Activated T-helper 2 cell treated with anti-CD3 and anti-CD28 coated beads, Interferon-gamma antibody, Interleukin-2, Interleukin-4, amounts not matched to agents 10 μg/mL and 5 μg/mL and 100 μg/mL, durations not matched to agents 14 hours and 24 hours and 36 hours (primary cell): ENCODE measurements at regions not wholly inside any gene's neighbourhood (a gene's known extent, or its start where the extent isn't known, plus 50 kb on each side); places are given as distances from the start of the nearest gene placed in this dataset.
"Not testable (repeated sequence)": the region's sequence is repeated elsewhere in the genome, so short reads cannot be mapped to it uniquely, and the experiment has no call there.

Source experiments
- DNase-seq: peaks from one replicate; pipeline ENCODE4 v3.0.0; 2021; ENCODE audit warnings: low spot score
- H3K27ac Mint-ChIP-seq: one replicate; pipeline ENCODE4 v1.8.0; 2021; ENCODE audit warnings: mixed read lengths
- H3K27me3 Mint-ChIP-seq: one replicate; pipeline ENCODE4 v1.8.0; 2021; ENCODE audit warnings: low read depth, mixed read lengths
- H3K36me3 Mint-ChIP-seq: one replicate; pipeline ENCODE4 v1.8.0; 2021; ENCODE audit warnings: low read depth, mixed read lengths
- H3K4me1 Mint-ChIP-seq: one replicate; pipeline ENCODE4 v1.8.0; 2021; ENCODE audit warnings: low read depth, mixed read lengths
- H3K4me3 Mint-ChIP-seq: one replicate; pipeline ENCODE4 v1.8.0; 2021; ENCODE audit warnings: low read depth, mild to moderate bottlenecking, moderate library complexity, mixed read lengths
- H3K9me3 Mint-ChIP-seq: one replicate; pipeline ENCODE4 v1.8.0; 2021; ENCODE audit warnings: mixed read lengths
- intact Hi-C: fragments of 100-400 bp; cut with micrococcal nuclease; formaldehyde crosslinking; loops from one replicate; pipeline ENCODE4 v1.15.1; 2023

GRCh38 chr3:198096015-198096414 lies 136.0 kb downstream of the LMLN start:
- Mint-ChIP-seq H3K4me3 (no peak overlapping the region), H3K9me3 (peaks cover 25% of the 10 kb centered on the region), H3K27me3 (peaks cover 34% of the 10 kb centered on the region), H3K4me1 (peaks cover 3% of the 10 kb centered on the region), H3K36me3 (peaks cover 3% of the 10 kb centered on the region), H3K27ac (no peak overlapping the region)
- intact Hi-C loops = no loop called here
- DNase-seq = no peak

DNA sequence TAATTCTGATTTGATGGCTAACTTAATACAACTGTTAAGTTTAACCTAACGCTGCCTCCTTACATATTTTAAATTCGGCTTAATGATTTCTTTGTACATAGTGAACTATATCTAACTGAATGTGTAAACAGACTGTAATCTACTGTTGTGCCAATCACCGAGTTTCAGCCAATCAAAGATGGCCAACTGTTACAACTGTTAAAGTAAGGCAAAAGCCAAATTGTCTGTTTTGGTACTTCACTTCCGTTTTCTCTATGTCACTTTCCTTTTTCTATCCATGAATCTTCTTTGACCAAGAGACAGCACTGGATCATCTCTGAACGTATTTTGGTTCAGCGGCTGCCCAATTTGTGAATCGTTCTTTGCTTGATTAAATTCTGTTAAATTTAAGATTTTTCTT lies 137.0 kb downstream of the LMLN start:
- intact Hi-C loops = no loop called here
- no peak for DNase-seq
- Mint-ChIP-seq H3K4me3 (no peak overlapping the region), H3K27ac (no peak overlapping the region), H3K36me3 (peaks cover 3% of the 10 kb centered on the region), H3K9me3 (peaks cover 25% of the 10 kb centered on the region), H3K27me3 (peaks cover 32% of the 10 kb centered on the region), H3K4me1 (peaks cover 3% of the 10 kb centered on the region)

DNA sequence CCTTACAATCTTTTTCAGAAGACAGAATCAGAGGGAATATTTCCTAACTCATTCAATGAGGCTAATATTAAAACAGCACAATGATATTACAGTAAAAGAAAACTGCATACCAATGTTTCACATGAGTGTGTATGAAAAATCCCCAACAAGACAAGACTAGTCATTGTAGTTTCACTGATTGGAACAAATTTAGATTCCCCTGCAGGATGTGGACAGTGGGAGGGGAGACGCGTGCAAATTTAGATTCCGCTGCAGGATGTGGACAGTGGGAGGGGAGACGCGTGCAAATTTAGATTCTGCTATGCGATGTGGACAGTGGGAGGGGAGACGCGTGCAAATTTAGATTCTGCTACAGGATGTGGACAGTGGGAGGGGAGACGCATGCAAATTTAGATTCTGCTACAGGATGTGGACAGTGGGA lies 138.7 kb downstream of the LMLN start:
- H3K4me3 Mint-ChIP-seq, intact Hi-C loops, H3K36me3 Mint-ChIP-seq, H3K27ac Mint-ChIP-seq, H3K4me1 Mint-ChIP-seq, DNase-seq: not testable (repeated sequence)
- H3K9me3 Mint-ChIP-seq = peaks cover 25% of the 10 kb centered on the region
- peaks cover 17% of the 10 kb centered on the region for H3K27me3 Mint-ChIP-seq

DNA sequence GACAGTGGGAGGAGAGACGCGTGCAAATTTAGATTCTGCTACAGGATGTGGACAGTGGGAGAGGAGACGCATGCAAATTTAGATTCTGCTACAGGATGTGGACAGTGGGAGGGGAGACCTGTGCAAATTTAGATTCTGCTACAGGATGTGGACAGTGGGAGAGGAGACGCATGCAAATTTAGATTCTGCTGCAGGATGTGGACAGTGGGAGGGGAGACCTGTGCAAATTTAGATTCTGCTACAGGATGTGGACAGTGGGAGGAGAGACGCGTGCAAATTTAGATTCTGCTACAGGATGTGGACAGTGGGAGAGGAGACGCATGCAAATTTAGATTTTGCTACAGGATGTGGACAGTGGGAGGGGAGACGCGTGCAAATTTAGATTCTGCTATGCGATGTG lies 143.1 kb downstream of the LMLN start:
- Mint-ChIP-seq H3K9me3 (peaks cover 28% of the 10 kb centered on the region), H3K36me3 (peaks cover 11% of the 10 kb centered on the region)
- H3K4me1 Mint-ChIP-seq, DNase-seq, H3K27ac Mint-ChIP-seq, intact Hi-C loops, H3K27me3 Mint-ChIP-seq, H3K4me3 Mint-ChIP-seq: not testable (repeated sequence)

- DNase-seq = no peak
- Mint-ChIP-seq H3K9me3 (peaks cover 26% of the 10 kb centered on the region), H3K4me3 (no peak overlapping the region), H3K27ac (peak overlapping the region; percentile 29), H3K4me1 (peaks cover 5% of the 10 kb centered on the region), H3K36me3 (peaks cover 8% of the 10 kb centered on the region), H3K27me3 (peaks cover 12% of the 10 kb centered on the region)
- intact Hi-C loops = no loop called here
These were observed 146.2 kb downstream of the LMLN start for GRCh38 chr3:198106265-198106664.

DNA sequence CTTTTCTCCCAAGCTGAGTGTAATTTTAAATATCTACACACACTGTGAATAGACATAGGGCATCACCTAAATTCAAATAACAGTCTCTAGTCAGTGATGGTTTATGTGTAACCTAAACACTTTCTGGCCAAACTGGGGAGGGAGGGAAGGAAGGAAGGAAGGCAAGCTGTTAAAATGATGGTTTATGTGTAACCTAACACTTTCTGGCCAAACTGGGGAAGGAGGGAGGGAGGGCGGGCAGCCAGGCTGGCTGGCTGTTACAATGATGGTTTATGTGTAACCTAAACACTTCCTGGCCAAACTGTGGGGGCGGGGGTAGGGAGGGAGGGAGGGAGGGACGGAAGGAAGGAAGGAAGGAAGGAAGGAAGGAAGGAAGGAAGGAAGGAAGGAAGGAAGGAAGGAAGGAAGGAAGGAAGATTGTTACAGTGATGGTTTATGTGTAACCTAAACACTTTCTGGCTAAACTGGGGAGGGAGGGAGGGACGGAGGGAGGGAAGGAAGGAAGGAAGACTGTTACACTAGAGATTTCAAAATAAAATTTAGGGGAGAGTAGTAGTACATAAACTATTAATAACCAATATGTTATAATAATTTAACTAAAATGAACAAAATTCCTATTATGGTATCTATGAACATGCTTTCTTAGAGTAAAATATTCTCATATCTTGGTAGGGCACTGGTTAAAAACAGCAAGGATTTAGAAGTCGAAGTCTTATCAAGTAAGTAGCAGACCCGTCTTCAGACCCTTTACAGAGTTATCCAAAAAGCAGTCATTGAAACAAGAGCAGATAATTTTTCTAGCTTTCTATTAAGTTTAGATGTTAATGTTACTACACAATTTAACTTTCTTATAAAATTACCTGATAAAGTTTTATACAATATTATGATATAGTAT lies 148.1 kb downstream of the LMLN start:
- H3K4me3 Mint-ChIP-seq = no peak overlapping the region
- H3K9me3 Mint-ChIP-seq = peaks cover 28% of the 10 kb centered on the region
- H3K4me1 Mint-ChIP-seq = peaks cover 7% of the 10 kb centered on the region
- DNase-seq = no peak
- H3K36me3 Mint-ChIP-seq = peaks cover 8% of the 10 kb centered on the region
- H3K27me3 Mint-ChIP-seq = peaks cover 20% of the 10 kb centered on the region
- intact Hi-C loops = no loop called here
- no peak overlapping the region for H3K27ac Mint-ChIP-seq

DNA sequence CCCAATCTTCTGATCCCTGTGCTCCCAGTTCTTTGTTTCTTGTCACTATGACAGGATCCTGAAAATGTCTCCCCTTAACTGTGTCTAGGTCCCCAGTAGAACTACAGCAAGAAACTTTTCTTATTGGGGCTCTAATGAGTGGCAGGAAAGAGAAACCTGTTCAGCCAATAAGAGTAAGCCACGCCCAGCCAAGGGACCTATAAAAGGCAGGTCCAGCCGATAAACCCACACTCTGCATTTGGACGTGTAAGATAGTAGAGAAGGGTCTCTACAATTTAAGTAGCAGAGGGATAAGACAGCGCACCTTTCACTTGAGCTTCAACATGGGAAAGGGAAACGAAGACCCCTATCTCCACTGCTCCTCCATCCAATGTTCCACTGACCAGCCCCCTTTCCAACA lies 149.9 kb downstream of the LMLN start:
- Mint-ChIP-seq H3K9me3 (peaks cover 32% of the 10 kb centered on the region), H3K4me3 (no peak overlapping the region), H3K4me1 (peaks cover 13% of the 10 kb centered on the region), H3K27ac (no peak overlapping the region), H3K27me3 (peaks cover 35% of the 10 kb centered on the region), H3K36me3 (peaks cover 8% of the 10 kb centered on the region)
- intact Hi-C loops = no loop called here
- DNase-seq = no peak

- Mint-ChIP-seq H3K36me3 (peaks cover 4% of the 10 kb centered on the region), H3K4me1 (peaks cover 10% of the 10 kb centered on the region), H3K9me3 (peaks cover 19% of the 10 kb centered on the region), H3K27ac (no peak overlapping the region), H3K4me3 (no peak overlapping the region), H3K27me3 (peaks cover 43% of the 10 kb centered on the region)
- no peak for DNase-seq
- intact Hi-C loops = no loop called here
These were observed 152.0 kb downstream of the LMLN start for GRCh38 chr3:198112031-198112430.

- H3K9me3 Mint-ChIP-seq = peaks cover 9% of the 10 kb centered on the region
- peaks cover 50% of the 10 kb centered on the region for H3K27me3 Mint-ChIP-seq
These were observed 153.4 kb downstream of the LMLN start for GRCh38 chr3:198113206-198114053.

GRCh38 chr3:198114516-198114915 lies 154.5 kb downstream of the LMLN start:
- H3K36me3 Mint-ChIP-seq, intact Hi-C loops, H3K27ac Mint-ChIP-seq, H3K9me3 Mint-ChIP-seq, H3K4me3 Mint-ChIP-seq, DNase-seq: not testable (repeated sequence)
- Mint-ChIP-seq H3K4me1 (peaks cover 10% of the 10 kb centered on the region), H3K27me3 (peaks cover 49% of the 10 kb centered on the region)

More at GRCh38 chr3:198113206-198114053, 153.4 kb downstream of the LMLN start:
- intact Hi-C loops = no loop called here
- no peak for DNase-seq
- Mint-ChIP-seq H3K4me3 (peak overlapping the region; percentile 65), H3K27ac (no peak overlapping the region), H3K4me1 (peaks cover 10% of the 10 kb centered on the region), H3K36me3 (peaks cover 4% of the 10 kb centered on the region)

DNA sequence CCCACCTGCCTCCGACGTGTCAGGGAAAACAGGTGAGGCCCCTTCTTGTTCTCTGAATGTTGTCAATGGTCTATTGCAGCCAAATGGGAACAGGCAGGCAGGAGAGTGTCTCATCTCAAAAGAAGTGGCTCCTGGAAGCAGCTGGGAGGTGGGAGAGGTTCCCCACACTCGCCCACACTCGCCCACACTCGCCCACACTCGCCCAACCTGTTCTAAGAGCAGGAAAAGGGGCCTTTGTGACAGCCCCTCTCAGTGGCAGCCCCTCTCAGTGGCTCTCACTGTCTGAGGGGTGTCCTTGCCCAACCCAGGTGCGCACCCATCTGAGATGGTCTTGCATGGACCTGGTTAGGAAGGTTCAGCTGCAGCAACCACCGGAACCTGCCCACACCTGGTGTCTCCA lies 162.2 kb downstream of the LMLN start:
- H3K4me1 Mint-ChIP-seq, H3K4me3 Mint-ChIP-seq, H3K36me3 Mint-ChIP-seq, H3K27ac Mint-ChIP-seq, DNase-seq, intact Hi-C loops, H3K9me3 Mint-ChIP-seq: not testable (repeated sequence)
- H3K27me3 Mint-ChIP-seq = peaks cover 22% of the 10 kb centered on the region

GRCh38 chr3:198137038-198137835 lies 177.2 kb downstream of the LMLN start:
- H3K9me3 Mint-ChIP-seq, H3K27ac Mint-ChIP-seq, intact Hi-C loops, DNase-seq, H3K4me1 Mint-ChIP-seq, H3K36me3 Mint-ChIP-seq, H3K4me3 Mint-ChIP-seq, H3K27me3 Mint-ChIP-seq: not testable (repeated sequence)
